RWPE1 (cell line): ENCODE measurements at regions not wholly inside any gene's neighbourhood (a gene's known extent, or its start where the extent isn't known, plus 50 kb on each side); places are given as distances from the start of the nearest gene placed in this dataset.

Source experiments
- CTCF ChIA-PET: fragments of 350-600 bp; sonication (Branson Sonifier 250); formaldehyde crosslinking; extraction: SDS; loops from one replicate; lab custom pipeline; 2021; lab: Yijun Ruan, JAX
- POLR2A ChIA-PET: fragments of 400-600 bp; formaldehyde crosslinking; extraction: SDS; loops from one replicate; lab custom pipeline; 2020; ENCODE audit warnings: antibody characterized with exemption; ENCODE audit not compliant: low non-redundant PET; lab: Yijun Ruan, JAX
- DNase-seq: peaks from one replicate; pipeline ENCODE4 v3.0.0; 2012; ENCODE audit warnings: low spot score
- H3K27ac ChIP-seq: fragments of 450-650 bp; 2 replicates; pipeline ENCODE4 v1.5.1; 2017
- CTCF ChIP-seq: fragments of 450-650 bp; conservative IDR thresholded peaks from 2 replicates; pipeline ENCODE4 v1.5.1; 2017; ENCODE audit warnings: low read depth, mild to moderate bottlenecking

GRCh38 chr1:213650603-213651002 lies 337.2 kb upstream of the PROX1 start:
- H3K27ac ChIP-seq = no peak overlapping the region
- CTCF ChIA-PET = interaction anchor here (0.5 to 0.7 kb wide), 2 partner anchors 16 to 474 kb away, joined by 3 read pairs; no protein-coding TSS in a partner anchor
- POLR2A ChIA-PET = no interaction called here
- no peak for TF ChIP-seq CTCF
- DNase-seq = no peak

GRCh38 chr1:213651077-213651476 lies 336.7 kb upstream of the PROX1 start:
- no peak for TF ChIP-seq CTCF
- ChIA-PET CTCF (interaction anchor here (0.5 kb wide), 1 partner anchor 473 kb away, joined by 3 read pairs; no protein-coding TSS in a partner anchor), POLR2A (no interaction called here)
- no peak for DNase-seq
- H3K27ac ChIP-seq = no peak overlapping the region

DNA sequence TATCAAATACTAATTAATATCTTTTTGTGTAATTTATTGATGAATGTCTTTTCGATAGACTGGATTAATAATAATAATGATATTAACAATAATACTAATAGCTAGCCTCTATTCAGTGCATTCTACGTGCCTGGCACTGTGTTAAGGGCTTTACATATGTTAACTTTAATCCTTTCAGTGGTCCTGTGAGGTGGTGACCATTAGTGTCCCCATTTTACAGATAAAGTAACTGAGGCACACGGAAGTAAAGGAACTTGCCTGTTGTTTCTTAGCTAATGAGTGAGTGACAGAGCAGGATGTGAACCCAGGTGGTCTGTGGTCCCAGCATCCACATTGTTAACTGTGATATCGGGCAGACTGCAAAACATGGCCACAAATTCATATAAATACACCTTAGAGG lies 335.7 kb upstream of the PROX1 start:
- POLR2A ChIA-PET = no interaction called here
- CTCF ChIA-PET = no interaction called here
- no peak for TF ChIP-seq CTCF
- DNase-seq = no peak
- no peak overlapping the region for H3K27ac ChIP-seq

- no peak for DNase-seq
- no peak for TF ChIP-seq CTCF
- ChIA-PET POLR2A (no interaction called here), CTCF (no interaction called here)
- no peak overlapping the region for H3K27ac ChIP-seq
Observed at GRCh38 chr1:213656039-213656438, 331.7 kb upstream of the PROX1 start.

DNA sequence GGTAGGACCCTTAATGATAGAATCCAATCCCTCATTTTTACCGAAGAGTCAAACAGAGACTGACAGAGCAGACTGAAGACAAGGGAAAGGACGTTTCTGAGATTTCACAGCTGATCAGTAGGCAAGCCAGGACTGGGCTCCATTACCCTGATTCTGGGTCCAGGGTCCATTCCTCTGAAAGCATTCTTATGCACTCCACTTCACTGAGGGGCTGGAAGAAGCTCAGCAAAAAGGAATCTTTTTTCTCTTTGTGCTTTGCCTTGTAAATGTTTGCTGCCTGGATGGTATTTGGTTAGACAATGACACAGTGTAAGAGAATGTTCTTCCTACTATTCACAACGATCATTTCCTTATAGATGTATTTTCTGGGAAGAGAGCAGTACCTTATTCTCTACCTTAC lies 331.3 kb upstream of the PROX1 start:
- H3K27ac ChIP-seq = no peak overlapping the region
- DNase-seq = no peak
- no peak for TF ChIP-seq CTCF
- CTCF ChIA-PET = no interaction called here
- POLR2A ChIA-PET = no interaction called here

DNA sequence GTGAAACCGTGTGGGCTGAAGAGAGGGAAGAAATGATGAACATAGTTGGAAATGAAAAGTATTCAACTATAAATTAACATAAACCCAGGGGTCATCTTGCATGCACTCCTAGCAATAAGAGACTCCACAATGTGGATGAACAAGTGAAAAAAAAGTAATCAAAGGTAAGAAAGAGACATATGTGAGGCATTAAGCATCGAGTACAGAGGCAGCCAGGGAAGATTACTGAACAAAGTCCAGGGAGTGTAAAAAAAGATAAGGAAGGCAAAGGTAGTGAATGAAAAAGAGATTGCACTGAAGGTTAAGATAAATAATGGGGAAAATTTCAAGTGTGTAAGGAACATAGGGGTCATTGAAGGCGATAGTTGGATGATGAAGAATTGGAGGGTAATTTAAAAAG lies 330.8 kb upstream of the PROX1 start:
- CTCF ChIA-PET = no interaction called here

More for the DNA sequence above, 330.8 kb upstream of the PROX1 start:
- no peak overlapping the region for H3K27ac ChIP-seq
- DNase-seq = no peak
- no peak for TF ChIP-seq CTCF
- POLR2A ChIA-PET = no interaction called here
